ENCODE measurements at regions not wholly inside any gene's neighbourhood (a gene's known extent, or its start where the extent isn't known, plus 50 kb on each side); places are given as distances from the start of the nearest gene placed in this dataset.

GRCh38 chr11:8340296-8340695 is 76.6 kb upstream of the LMO1 start:
- Mint-ChIP-seq H3K4me3 (no peak overlapping the region), H3K27me3 (peaks cover 7% of the 10 kb centered on the region), H3K9me3 (ENCODE audit: low read depth) (no peaks in the 10 kb centered on the region), H3K4me1 (peaks cover 8% of the 10 kb centered on the region), H3K27ac (no peak overlapping the region), H3K36me3 (no peaks in the 10 kb centered on the region)
- CTCF ChIA-PET = interaction anchor here (0.8 kb wide), 1 partner anchor 11 kb away, joined by 3 read pairs; no protein-coding TSS in a partner anchor
- ATAC-seq (no peak), DNase-seq (no peak)

GRCh38 chr11:8339592-8340022 is 75.9 kb upstream of the LMO1 start:
- ATAC-seq (no peak), DNase-seq (no peak)
- H3K36me3 Mint-ChIP-seq = no peaks in the 10 kb centered on the region
- H3K4me1 Mint-ChIP-seq = peaks cover 8% of the 10 kb centered on the region
- CTCF ChIA-PET = interaction anchor here (0.8 kb wide), 1 partner anchor 12 kb away, joined by 3 read pairs; no protein-coding TSS in a partner anchor
- no peak overlapping the region for H3K27ac Mint-ChIP-seq
- no peak overlapping the region for H3K4me3 Mint-ChIP-seq
- peaks cover 7% of the 10 kb centered on the region for H3K27me3 Mint-ChIP-seq
- H3K9me3 Mint-ChIP-seq (ENCODE audit: low read depth) = no peaks in the 10 kb centered on the region

- peaks cover 7% of the 10 kb centered on the region for H3K27me3 Mint-ChIP-seq
- H3K4me3 Mint-ChIP-seq = no peak overlapping the region
- H3K9me3 Mint-ChIP-seq (ENCODE audit: low read depth) = no peaks in the 10 kb centered on the region
- H3K36me3 Mint-ChIP-seq = no peaks in the 10 kb centered on the region
- H3K27ac Mint-ChIP-seq = no peak overlapping the region
- CTCF ChIA-PET = interaction anchor here (0.9 kb wide), 1 partner anchor 229 kb away, joined by 4 read pairs; no protein-coding TSS in a partner anchor
- DNase-seq (peak; percentile 45), ATAC-seq (no peak)
- H3K4me1 Mint-ChIP-seq = peaks cover 2% of the 10 kb centered on the region
Observed at GRCh38 chr11:8338138-8338537, 74.5 kb upstream of the LMO1 start.

- no peak overlapping the region for H3K4me3 Mint-ChIP-seq
- peaks cover 7% of the 10 kb centered on the region for H3K27me3 Mint-ChIP-seq
- CTCF ChIA-PET = interaction anchor here (0.9 kb wide), 1 partner anchor 230 kb away, joined by 4 read pairs; no protein-coding TSS in a partner anchor
Observed at GRCh38 chr11:8337130-8337795, 73.6 kb upstream of the LMO1 start.

GRCh38 chr11:8336356-8337129 is 72.9 kb upstream of the LMO1 start:
- no peak for DNase-seq
- Mint-ChIP-seq H3K4me3 (no peak overlapping the region), H3K4me1 (no peaks in the 10 kb centered on the region), H3K9me3 (ENCODE audit: low read depth) (no peaks in the 10 kb centered on the region), H3K27ac (no peak overlapping the region), H3K36me3 (no peaks in the 10 kb centered on the region), H3K27me3 (peaks cover 7% of the 10 kb centered on the region)
- CTCF ChIA-PET = interaction anchor here (1.3 kb wide), 1 partner anchor 230 kb away, joined by 3 read pairs; no protein-coding TSS in a partner anchor
- no peak for ATAC-seq

More at GRCh38 chr11:8337130-8337795, 73.6 kb upstream of the LMO1 start:
- ATAC-seq = no peak
- DNase-seq = no peak
- Mint-ChIP-seq H3K36me3 (no peaks in the 10 kb centered on the region), H3K27ac (no peak overlapping the region), H3K9me3 (ENCODE audit: low read depth) (no peaks in the 10 kb centered on the region), H3K4me1 (no peaks in the 10 kb centered on the region)

GRCh38 chr11:8335683-8336082 is 72.0 kb upstream of the LMO1 start:
- Mint-ChIP-seq H3K4me3 (no peak overlapping the region), H3K36me3 (no peaks in the 10 kb centered on the region), H3K27ac (no peak overlapping the region), H3K4me1 (no peaks in the 10 kb centered on the region), H3K9me3 (ENCODE audit: low read depth) (no peaks in the 10 kb centered on the region), H3K27me3 (peaks cover 7% of the 10 kb centered on the region)
- ATAC-seq (no peak), DNase-seq (no peak)
- CTCF ChIA-PET = interaction anchor here (1.3 kb wide), 1 partner anchor 231 kb away, joined by 3 read pairs; no protein-coding TSS in a partner anchor

GRCh38 chr11:8335186-8335585 is 71.5 kb upstream of the LMO1 start:
- H3K36me3 Mint-ChIP-seq = no peaks in the 10 kb centered on the region
- ATAC-seq (no peak), DNase-seq (no peak)
- no peaks in the 10 kb centered on the region for H3K4me1 Mint-ChIP-seq
- H3K4me3 Mint-ChIP-seq = no peak overlapping the region
- H3K27ac Mint-ChIP-seq = no peak overlapping the region
- no peaks in the 10 kb centered on the region for H3K9me3 Mint-ChIP-seq (ENCODE audit: low read depth)
- peaks cover 7% of the 10 kb centered on the region for H3K27me3 Mint-ChIP-seq
- CTCF ChIA-PET = no interaction called here

- ATAC-seq = no peak
- CTCF ChIA-PET = no interaction called here
- peaks cover 2% of the 10 kb centered on the region for H3K27me3 Mint-ChIP-seq
Observed at GRCh38 chr11:8333811-8334401, 70.2 kb upstream of the LMO1 start.

GRCh38 chr11:8333376-8333775 is 69.7 kb upstream of the LMO1 start:
- DNase-seq (no peak), ATAC-seq (no peak)
- Mint-ChIP-seq H3K36me3 (no peaks in the 10 kb centered on the region), H3K4me3 (no peak overlapping the region), H3K4me1 (no peaks in the 10 kb centered on the region), H3K27me3 (no peaks in the 10 kb centered on the region), H3K9me3 (ENCODE audit: low read depth) (no peaks in the 10 kb centered on the region), H3K27ac (no peak overlapping the region)
- CTCF ChIA-PET = no interaction called here

More at GRCh38 chr11:8333811-8334401, 70.2 kb upstream of the LMO1 start:
- Mint-ChIP-seq H3K27ac (no peak overlapping the region), H3K4me3 (no peak overlapping the region), H3K36me3 (no peaks in the 10 kb centered on the region), H3K9me3 (ENCODE audit: low read depth) (no peaks in the 10 kb centered on the region), H3K4me1 (no peaks in the 10 kb centered on the region)
- DNase-seq = no peak

- Mint-ChIP-seq H3K27me3 (no peaks in the 10 kb centered on the region), H3K4me1 (no peaks in the 10 kb centered on the region), H3K9me3 (ENCODE audit: low read depth) (no peaks in the 10 kb centered on the region), H3K36me3 (no peaks in the 10 kb centered on the region), H3K4me3 (no peak overlapping the region), H3K27ac (no peak overlapping the region)
- CTCF ChIA-PET = no interaction called here
- DNase-seq (no peak), ATAC-seq (no peak)
Observed at GRCh38 chr11:8332891-8333290, 69.2 kb upstream of the LMO1 start.

- DNase-seq = no peak
- H3K9me3 Mint-ChIP-seq (ENCODE audit: low read depth) = no peaks in the 10 kb centered on the region
- no peak overlapping the region for H3K4me3 Mint-ChIP-seq
- no peak overlapping the region for H3K27ac Mint-ChIP-seq
- no peak for ATAC-seq
- CTCF ChIA-PET = no interaction called here
- H3K27me3 Mint-ChIP-seq = no peaks in the 10 kb centered on the region
- H3K4me1 Mint-ChIP-seq = no peaks in the 10 kb centered on the region
- no peaks in the 10 kb centered on the region for H3K36me3 Mint-ChIP-seq
Observed at GRCh38 chr11:8332196-8332595, 68.5 kb upstream of the LMO1 start.

- H3K9me3 Mint-ChIP-seq (ENCODE audit: low read depth) = no peaks in the 10 kb centered on the region
- H3K4me1 Mint-ChIP-seq = no peaks in the 10 kb centered on the region
- DNase-seq (no peak), ATAC-seq (no peak)
- H3K27ac Mint-ChIP-seq = no peak overlapping the region
- no peaks in the 10 kb centered on the region for H3K36me3 Mint-ChIP-seq
- no peak overlapping the region for H3K4me3 Mint-ChIP-seq
- CTCF ChIA-PET = no interaction called here
- no peaks in the 10 kb centered on the region for H3K27me3 Mint-ChIP-seq
Observed at GRCh38 chr11:8331767-8332166, 68.1 kb upstream of the LMO1 start.

- CTCF ChIA-PET = no interaction called here
- DNase-seq (no peak), ATAC-seq (no peak)
- H3K27me3 Mint-ChIP-seq = no peaks in the 10 kb centered on the region
- H3K4me3 Mint-ChIP-seq = no peak overlapping the region
- H3K27ac Mint-ChIP-seq = no peak overlapping the region
- no peaks in the 10 kb centered on the region for H3K9me3 Mint-ChIP-seq (ENCODE audit: low read depth)
- H3K4me1 Mint-ChIP-seq = no peaks in the 10 kb centered on the region
- no peaks in the 10 kb centered on the region for H3K36me3 Mint-ChIP-seq
Observed at GRCh38 chr11:8330896-8331295, 67.2 kb upstream of the LMO1 start.

GRCh38 chr11:8330404-8330803 is 66.7 kb upstream of the LMO1 start:
- Mint-ChIP-seq H3K4me1 (no peaks in the 10 kb centered on the region), H3K27ac (no peak overlapping the region), H3K9me3 (ENCODE audit: low read depth) (no peaks in the 10 kb centered on the region), H3K36me3 (no peaks in the 10 kb centered on the region), H3K4me3 (no peak overlapping the region), H3K27me3 (no peaks in the 10 kb centered on the region)
- DNase-seq (no peak), ATAC-seq (no peak)
- CTCF ChIA-PET = no interaction called here
